22Rv1 (cell line): ENCODE measurements at regions not wholly inside any gene's neighbourhood (a gene's known extent, or its start where the extent isn't known, plus 50 kb on each side); places are given as distances from the start of the nearest gene placed in this dataset.

ENCODE experiments used
- CTCF ChIP-seq: fragments of 450-650 bp; IDR thresholded peaks from 2 replicates; pipeline ENCODE4 v1.5.1; 2017; ENCODE audit warnings: mild to moderate bottlenecking
- ZFX ChIP-seq: fragments of 450-650 bp; IDR thresholded peaks from 2 replicates; pipeline ENCODE4 v1.6.1; 2017; ENCODE audit warnings: antibody characterized with exemption, borderline replicate concordance

GRCh38 chr6:165223736-165224135 lies 85.7 kb downstream of the C6orf118 start:
- TF ChIP-seq CTCF (no peak), ZFX (no peak)
